Neural cell (in vitro differentiated cells): ENCODE measurements at regions not wholly inside any gene's neighbourhood (a gene's known extent, or its start where the extent isn't known, plus 50 kb on each side); places are given as distances from the start of the nearest gene placed in this dataset.

ENCODE experiments used
- H2AFZ ChIP-seq: fragments of 200-600, 300-800 bp; sonication (generic), shearing (Covaris generic); 2 replicates; pipeline ENCODE4 v1.6.0; 2014; ENCODE audit warnings: low read depth, mild to moderate bottlenecking, antibody characterized with exemption, low read length, moderate library complexity
- H3F3A ChIP-seq: fragments of 200-600 bp; shearing (Covaris generic); 2 replicates; pipeline ENCODE4 v1.6.1; 2016; ENCODE audit warnings: mild to moderate bottlenecking, moderate library complexity, mixed read lengths, antibody characterized with exemption, low read length; ENCODE audit not compliant: insufficient read depth, poor library complexity, severe bottlenecking
- H3K27ac ChIP-seq: fragments of 200-600, 300-800 bp; sonication (generic), shearing (Covaris generic); 2 replicates; pipeline ENCODE4 v1.5.1; 2014; ENCODE audit warnings: mild to moderate bottlenecking, low read length, moderate library complexity
- H3K27me3 ChIP-seq: fragments of 300-800, 200-600 bp; sonication (generic), shearing (Covaris generic); 2 replicates; pipeline ENCODE4 v1.6.0; 2014; ENCODE audit warnings: mild to moderate bottlenecking, low read depth, low read length, moderate library complexity; ENCODE audit not compliant: insufficient read depth
- H3K36me3 ChIP-seq: fragments of 300-800, 200-600 bp; sonication (generic), shearing (Covaris generic); 2 replicates; pipeline ENCODE4 v1.5.1; 2014; ENCODE audit warnings: mild to moderate bottlenecking, antibody characterized with exemption, low read length, moderate library complexity; ENCODE audit not compliant: insufficient read depth
- H3K4me2 ChIP-seq: fragments of 300-800, 200-600 bp; sonication (generic), shearing (Covaris generic); 2 replicates; pipeline ENCODE4 v1.6.0; 2014; ENCODE audit warnings: mild to moderate bottlenecking, low read length
- H3K4me3 ChIP-seq: fragments of 300-800, 200-600 bp; sonication (generic), shearing (Covaris generic); 2 replicates; pipeline ENCODE4 v1.5.1; 2014; ENCODE audit warnings: mild to moderate bottlenecking, low read length, moderate library complexity
- H3K79me2 ChIP-seq: fragments of 200-600 bp; shearing (Covaris generic); replicated peaks from 2 replicates; pipeline ENCODE4 v1.6.0; 2014; ENCODE audit warnings: mild to moderate bottlenecking, low read length, moderate library complexity; ENCODE audit not compliant: insufficient read depth
- H3K9ac ChIP-seq: fragments of 300-800, 200-600 bp; sonication (generic), shearing (Covaris generic); 2 replicates; pipeline ENCODE4 v1.6.1; 2016; ENCODE audit warnings: mild to moderate bottlenecking, low read length, mixed read lengths
- H3K9me2 ChIP-seq: fragments of 200-600 bp; shearing (Covaris generic); 2 replicates; pipeline ENCODE4 v1.6.1; 2016; ENCODE audit warnings: mild to moderate bottlenecking, low read length, mixed read lengths; ENCODE audit not compliant: insufficient read depth
- H3K9me3 ChIP-seq: fragments of 200-600, 300-800 bp; sonication (generic), shearing (Covaris generic); 2 replicates; pipeline ENCODE4 v1.6.1; 2016; ENCODE audit warnings: mild to moderate bottlenecking, mixed run types, low read length, moderate library complexity, mixed read lengths
- H4K20me1 ChIP-seq: fragments of 200-600 bp; shearing (Covaris generic); 2 replicates; pipeline ENCODE4 v1.6.1; 2016; ENCODE audit warnings: mild to moderate bottlenecking, mixed run types; ENCODE audit not compliant: insufficient read depth
- CTCF ChIP-seq: fragments of 450-650 bp; IDR thresholded peaks from 2 replicates; pipeline ENCODE4 v1.5.1; 2014; ENCODE audit warnings: antibody characterized with exemption, mild to moderate bottlenecking, moderate library complexity; ENCODE audit not compliant: poor library complexity, severe bottlenecking
- EP300 ChIP-seq: fragments of 450-650 bp; conservative IDR thresholded peaks from 2 replicates; pipeline ENCODE4 v1.6.1; 2014; ENCODE audit warnings: antibody characterized with exemption, mild to moderate bottlenecking, moderate library complexity; ENCODE audit not compliant: poor library complexity, severe bottlenecking
- EZH2 ChIP-seq: fragments of 200-600, 300-800 bp; shearing (Covaris generic), sonication (generic); IDR thresholded peaks from 2 replicates; pipeline ENCODE4 v1.6.1; 2014; ENCODE audit warnings: antibody characterized with exemption, low read length, borderline replicate concordance, mild to moderate bottlenecking; ENCODE audit not compliant: insufficient read depth, poor library complexity, severe bottlenecking
- MXI1 ChIP-seq: fragments of 450-650 bp; conservative IDR thresholded peaks from 2 replicates; pipeline ENCODE4 v1.6.1; 2014; ENCODE audit warnings: antibody characterized with exemption, mild to moderate bottlenecking; ENCODE audit not compliant: poor library complexity, severe bottlenecking
- POLR2AphosphoS5 ChIP-seq: IDR thresholded peaks from 2 replicates; pipeline ENCODE4 v1.6.1; 2012
- RAD21 ChIP-seq: fragments of 450-650 bp; conservative IDR thresholded peaks from 2 replicates; pipeline ENCODE4 v1.6.1; 2014; ENCODE audit warnings: antibody characterized with exemption, mild to moderate bottlenecking, moderate library complexity
- REST ChIP-seq: IDR thresholded peaks from 2 replicates; pipeline ENCODE4 v1.6.1; 2012; ENCODE audit warnings: borderline replicate concordance
- SMC3 ChIP-seq: fragments of 450-650 bp; conservative IDR thresholded peaks from 2 replicates; pipeline ENCODE4 v1.6.1; 2014; ENCODE audit warnings: antibody characterized with exemption, mild to moderate bottlenecking, moderate library complexity; ENCODE audit not compliant: poor library complexity
- TAF1 ChIP-seq: IDR thresholded peaks from 2 replicates; pipeline ENCODE4 v1.6.1; 2012; ENCODE audit warnings: low read depth

DNA sequence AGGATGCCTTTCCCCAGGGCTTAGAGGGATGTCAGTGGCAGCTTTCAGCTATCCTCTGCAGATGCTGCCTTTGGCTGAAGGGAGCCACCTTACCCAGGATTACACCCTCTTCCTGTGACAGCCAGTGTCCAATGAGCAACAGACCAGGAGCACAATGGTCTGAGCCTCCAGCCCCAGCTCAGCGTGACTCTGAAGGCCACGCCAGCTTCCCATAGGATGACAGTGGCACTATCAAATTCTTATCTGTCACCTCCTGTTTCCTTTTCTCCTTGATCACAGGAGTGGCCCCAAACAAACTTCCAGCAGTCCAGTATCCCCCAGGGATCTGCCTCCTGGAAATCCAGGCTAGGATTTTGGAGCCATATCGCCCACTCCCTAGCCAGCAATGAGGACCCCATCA, 226.9 kb downstream of the SETD4 start:
- no peak overlapping the region for H3K4me3 ChIP-seq
- H3K36me3 ChIP-seq = no peaks in the 10 kb centered on the region
- H3K27me3 ChIP-seq = no peaks in the 10 kb centered on the region
- H3K9me3 ChIP-seq = no peaks in the 10 kb centered on the region
- no peak overlapping the region for H2AFZ ChIP-seq
- no peak overlapping the region for H3K9ac ChIP-seq
- no peaks in the 10 kb centered on the region for H3F3A ChIP-seq
- no peak overlapping the region for H3K27ac ChIP-seq
- H3K9me2 ChIP-seq = no peaks in the 10 kb centered on the region
- TF ChIP-seq REST = no peak
- no peak overlapping the region for H3K4me2 ChIP-seq
- no peaks in the 10 kb centered on the region for H3K79me2 ChIP-seq
- no peaks in the 10 kb centered on the region for H4K20me1 ChIP-seq

- H3K9me3 ChIP-seq = no peaks in the 10 kb centered on the region
- H2AFZ ChIP-seq = no peak overlapping the region
- no peaks in the 10 kb centered on the region for H3F3A ChIP-seq
- H3K79me2 ChIP-seq = no peaks in the 10 kb centered on the region
- H3K27ac ChIP-seq = no peak overlapping the region
- H3K9ac ChIP-seq = no peak overlapping the region
- H3K4me2 ChIP-seq = no peak overlapping the region
- H3K9me2 ChIP-seq = no peaks in the 10 kb centered on the region
- no peak overlapping the region for H3K4me3 ChIP-seq
- no peak for TF ChIP-seq POLR2AphosphoS5
- no peak for TF ChIP-seq CTCF
- no peak for TF ChIP-seq EZH2
- no peak for TF ChIP-seq TAF1
- TF ChIP-seq RAD21 = no peak
- TF ChIP-seq SMC3 = no peak
- TF ChIP-seq EP300 = no peak
- TF ChIP-seq MXI1 = no peak
- TF ChIP-seq REST = no peak
- no peaks in the 10 kb centered on the region for H3K27me3 ChIP-seq
- H3K36me3 ChIP-seq = no peaks in the 10 kb centered on the region
- H4K20me1 ChIP-seq = no peaks in the 10 kb centered on the region
Measured at GRCh38 chr21:35831230-35831629, 229.1 kb downstream of the SETD4 start.
